GM12891 (cell line): ENCODE measurements at regions not wholly inside any gene's neighbourhood (a gene's known extent, or its start where the extent isn't known, plus 50 kb on each side); places are given as distances from the start of the nearest gene placed in this dataset.

Source experiments
- POLR2A ChIP-seq: IDR thresholded peaks from 2 replicates; pipeline ENCODE4 v1.6.1; 2011; ENCODE audit warnings: low read depth, low read length, control low read depth
- POLR2AphosphoS5 ChIP-seq: IDR thresholded peaks from 2 replicates; pipeline ENCODE4 v1.6.1; 2011; ENCODE audit warnings: low read depth, low read length, control low read depth
- SPI1 ChIP-seq: IDR thresholded peaks from 2 replicates; pipeline ENCODE4 v1.6.1; 2011; ENCODE audit warnings: low read depth, low read length, control low read depth
- TAF1 ChIP-seq: IDR thresholded peaks from 2 replicates; pipeline ENCODE4 v1.6.1; 2011; ENCODE audit warnings: low read depth, low read length, control low read depth

- no peak for TF ChIP-seq POLR2A
- no peak for TF ChIP-seq POLR2AphosphoS5
- no peak for TF ChIP-seq TAF1
- TF ChIP-seq SPI1 = no peak
Measured at GRCh38 chr2:189951791-189952535, 110.6 kb downstream of the MSTN start.
